GM23338 (cell line): ENCODE measurements at regions not wholly inside any gene's neighbourhood (a gene's known extent, or its start where the extent isn't known, plus 50 kb on each side); places are given as distances from the start of the nearest gene placed in this dataset.

Source experiments
- CTCF ChIP-seq, 2 experiments: fragments of 200-600 bp in 1 of 2; sonication (generic) in 1 of 2; conservative IDR thresholded peaks; 2 replicates each; pipeline versions ENCODE4 v1.5.1 to v1.6.1; 2016 to 2017; ENCODE audit warnings: antibody characterized with exemption in 2 of 2, low read depth in 2 of 2, mild to moderate bottlenecking in 2 of 2, moderate library complexity in 1 of 2
- ETS1 ChIP-seq: IDR thresholded peaks from 2 replicates; pipeline ENCODE4 v1.6.1; 2016; ENCODE audit warnings: antibody characterized with exemption
- EZH2phosphoT487 ChIP-seq: fragments of 200-600 bp; sonication (generic); IDR thresholded peaks from one replicate; pipeline ENCODE4 v1.8.1; 2018; ENCODE audit warnings: antibody characterized with exemption; ENCODE audit not compliant: unreplicated experiment
- POLR2AphosphoS5 ChIP-seq: IDR thresholded peaks from 2 replicates; pipeline ENCODE4 v1.6.1; 2016; ENCODE audit warnings: antibody characterized with exemption, low read depth
- ZNF114 ChIP-seq: fragments of 250-450 bp; sonication (Bioruptor Pico); IDR thresholded peaks from 2 replicates; pipeline ENCODE4 v1.5.0; 2020; ENCODE audit warnings: mild to moderate bottlenecking, moderate library complexity

GRCh38 chr12:30485230-30485890, 210.3 kb downstream of the IPO8 start:
- TF ChIP-seq POLR2AphosphoS5 = no peak
- TF ChIP-seq ZNF114 (CRISPR knock-in tag) = no peak
- no peak for TF ChIP-seq EZH2phosphoT487
- no peak for TF ChIP-seq CTCF (conservative IDR thresholded peaks at IDR 0.05; ENCODE audit: low read depth in 2 of 2)
- no peak for TF ChIP-seq ETS1
